Neural cell (in vitro differentiated cells): ENCODE measurements at regions not wholly inside any gene's neighbourhood (a gene's known extent, or its start where the extent isn't known, plus 50 kb on each side); places are given as distances from the start of the nearest gene placed in this dataset.

Experiments used
- H2AFZ ChIP-seq: fragments of 200-600, 300-800 bp; sonication (generic), shearing (Covaris generic); 2 replicates; pipeline ENCODE4 v1.6.0; 2014; ENCODE audit warnings: low read depth, mild to moderate bottlenecking, antibody characterized with exemption, low read length, moderate library complexity
- H3F3A ChIP-seq: fragments of 200-600 bp; shearing (Covaris generic); 2 replicates; pipeline ENCODE4 v1.6.1; 2016; ENCODE audit warnings: mild to moderate bottlenecking, moderate library complexity, mixed read lengths, antibody characterized with exemption, low read length; ENCODE audit not compliant: insufficient read depth, poor library complexity, severe bottlenecking
- H3K27ac ChIP-seq: fragments of 200-600, 300-800 bp; sonication (generic), shearing (Covaris generic); 2 replicates; pipeline ENCODE4 v1.5.1; 2014; ENCODE audit warnings: mild to moderate bottlenecking, low read length, moderate library complexity
- H3K27me3 ChIP-seq: fragments of 300-800, 200-600 bp; sonication (generic), shearing (Covaris generic); 2 replicates; pipeline ENCODE4 v1.6.0; 2014; ENCODE audit warnings: mild to moderate bottlenecking, low read depth, low read length, moderate library complexity; ENCODE audit not compliant: insufficient read depth
- H3K36me3 ChIP-seq: fragments of 300-800, 200-600 bp; sonication (generic), shearing (Covaris generic); 2 replicates; pipeline ENCODE4 v1.5.1; 2014; ENCODE audit warnings: mild to moderate bottlenecking, antibody characterized with exemption, low read length, moderate library complexity; ENCODE audit not compliant: insufficient read depth
- H3K4me2 ChIP-seq: fragments of 300-800, 200-600 bp; sonication (generic), shearing (Covaris generic); 2 replicates; pipeline ENCODE4 v1.6.0; 2014; ENCODE audit warnings: mild to moderate bottlenecking, low read length
- H3K4me3 ChIP-seq: fragments of 300-800, 200-600 bp; sonication (generic), shearing (Covaris generic); 2 replicates; pipeline ENCODE4 v1.5.1; 2014; ENCODE audit warnings: mild to moderate bottlenecking, low read length, moderate library complexity
- H3K79me2 ChIP-seq: fragments of 200-600 bp; shearing (Covaris generic); replicated peaks from 2 replicates; pipeline ENCODE4 v1.6.0; 2014; ENCODE audit warnings: mild to moderate bottlenecking, low read length, moderate library complexity; ENCODE audit not compliant: insufficient read depth
- H3K9ac ChIP-seq: fragments of 300-800, 200-600 bp; sonication (generic), shearing (Covaris generic); 2 replicates; pipeline ENCODE4 v1.6.1; 2016; ENCODE audit warnings: mild to moderate bottlenecking, low read length, mixed read lengths
- H3K9me2 ChIP-seq: fragments of 200-600 bp; shearing (Covaris generic); 2 replicates; pipeline ENCODE4 v1.6.1; 2016; ENCODE audit warnings: mild to moderate bottlenecking, low read length, mixed read lengths; ENCODE audit not compliant: insufficient read depth
- H3K9me3 ChIP-seq: fragments of 200-600, 300-800 bp; sonication (generic), shearing (Covaris generic); 2 replicates; pipeline ENCODE4 v1.6.1; 2016; ENCODE audit warnings: mild to moderate bottlenecking, mixed run types, low read length, moderate library complexity, mixed read lengths
- H4K20me1 ChIP-seq: fragments of 200-600 bp; shearing (Covaris generic); 2 replicates; pipeline ENCODE4 v1.6.1; 2016; ENCODE audit warnings: mild to moderate bottlenecking, mixed run types; ENCODE audit not compliant: insufficient read depth
- CTCF ChIP-seq: fragments of 450-650 bp; IDR thresholded peaks from 2 replicates; pipeline ENCODE4 v1.5.1; 2014; ENCODE audit warnings: antibody characterized with exemption, mild to moderate bottlenecking, moderate library complexity; ENCODE audit not compliant: poor library complexity, severe bottlenecking
- EP300 ChIP-seq: fragments of 450-650 bp; conservative IDR thresholded peaks from 2 replicates; pipeline ENCODE4 v1.6.1; 2014; ENCODE audit warnings: antibody characterized with exemption, mild to moderate bottlenecking, moderate library complexity; ENCODE audit not compliant: poor library complexity, severe bottlenecking
- EZH2 ChIP-seq: fragments of 200-600, 300-800 bp; shearing (Covaris generic), sonication (generic); IDR thresholded peaks from 2 replicates; pipeline ENCODE4 v1.6.1; 2014; ENCODE audit warnings: antibody characterized with exemption, low read length, borderline replicate concordance, mild to moderate bottlenecking; ENCODE audit not compliant: insufficient read depth, poor library complexity, severe bottlenecking
- MXI1 ChIP-seq: fragments of 450-650 bp; conservative IDR thresholded peaks from 2 replicates; pipeline ENCODE4 v1.6.1; 2014; ENCODE audit warnings: antibody characterized with exemption, mild to moderate bottlenecking; ENCODE audit not compliant: poor library complexity, severe bottlenecking
- POLR2AphosphoS5 ChIP-seq: IDR thresholded peaks from 2 replicates; pipeline ENCODE4 v1.6.1; 2012
- RAD21 ChIP-seq: fragments of 450-650 bp; conservative IDR thresholded peaks from 2 replicates; pipeline ENCODE4 v1.6.1; 2014; ENCODE audit warnings: antibody characterized with exemption, mild to moderate bottlenecking, moderate library complexity
- REST ChIP-seq: IDR thresholded peaks from 2 replicates; pipeline ENCODE4 v1.6.1; 2012; ENCODE audit warnings: borderline replicate concordance
- SMC3 ChIP-seq: fragments of 450-650 bp; conservative IDR thresholded peaks from 2 replicates; pipeline ENCODE4 v1.6.1; 2014; ENCODE audit warnings: antibody characterized with exemption, mild to moderate bottlenecking, moderate library complexity; ENCODE audit not compliant: poor library complexity
- TAF1 ChIP-seq: IDR thresholded peaks from 2 replicates; pipeline ENCODE4 v1.6.1; 2012; ENCODE audit warnings: low read depth

GRCh38 chr4:14184265-14184664 lies 556.7 kb upstream of the BOD1L1 start:
- no peak overlapping the region for H3K27ac ChIP-seq
- H3K9me3 ChIP-seq: no peaks in the 10 kb centered on the region
- H3K9me2 ChIP-seq: no peaks in the 10 kb centered on the region
- no peaks in the 10 kb centered on the region for H4K20me1 ChIP-seq
- H3K36me3 ChIP-seq: no peaks in the 10 kb centered on the region
- no peaks in the 10 kb centered on the region for H3F3A ChIP-seq
- H3K27me3 ChIP-seq: no peaks in the 10 kb centered on the region
- no peak overlapping the region for H3K9ac ChIP-seq
- TF ChIP-seq EZH2 (no peak), RAD21 (no peak), CTCF (no peak), EP300 (no peak), SMC3 (no peak), POLR2AphosphoS5 (no peak), TAF1 (no peak), MXI1 (no peak), REST (no peak)
- H3K4me3 ChIP-seq: no peak overlapping the region
- H3K4me2 ChIP-seq: no peak overlapping the region
- H3K79me2 ChIP-seq: no peaks in the 10 kb centered on the region
- no peak overlapping the region for H2AFZ ChIP-seq

GRCh38 chr4:14184767-14185166 lies 557.2 kb upstream of the BOD1L1 start:
- Histone ChIP-seq H3K36me3 (no peaks in the 10 kb centered on the region), H3K9ac (no peak overlapping the region), H2AFZ (no peak overlapping the region), H4K20me1 (no peaks in the 10 kb centered on the region), H3K9me3 (no peaks in the 10 kb centered on the region), H3K27ac (no peak overlapping the region), H3K9me2 (no peaks in the 10 kb centered on the region), H3K4me3 (no peak overlapping the region), H3K79me2 (no peaks in the 10 kb centered on the region), H3K27me3 (no peaks in the 10 kb centered on the region), H3F3A (no peaks in the 10 kb centered on the region), H3K4me2 (no peak overlapping the region)
- TF ChIP-seq TAF1 (no peak), CTCF (no peak), REST (no peak), MXI1 (no peak), RAD21 (no peak), POLR2AphosphoS5 (no peak), EZH2 (no peak), EP300 (no peak)
